ENCODE measurements at regions not wholly inside any gene's neighbourhood (a gene's known extent, or its start where the extent isn't known, plus 50 kb on each side); places are given as distances from the start of the nearest gene placed in this dataset.
"Not testable (repeated sequence)": the region's sequence is repeated elsewhere in the genome, so short reads cannot be mapped to it uniquely, and the experiment has no call there.

DNA sequence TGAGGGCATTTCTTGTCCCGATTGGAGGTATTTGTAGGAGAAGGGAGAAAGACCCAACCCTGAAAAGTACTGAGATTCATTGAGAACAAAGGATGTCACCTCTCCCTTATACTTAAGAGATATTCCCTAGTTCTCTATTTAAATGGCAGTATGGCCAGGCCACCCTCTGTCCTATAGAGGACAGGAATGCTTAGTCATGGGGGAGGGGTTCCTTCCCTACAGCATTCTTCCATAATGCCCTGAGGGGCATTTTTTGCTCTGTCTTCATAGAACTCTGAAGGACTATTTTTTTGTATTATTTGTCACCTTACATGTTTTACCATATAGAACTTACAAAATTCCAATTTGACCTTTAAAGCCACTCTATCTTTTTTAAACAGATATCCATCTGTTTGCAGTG, 176.3 kb downstream of the TMEM161B start:
- DNase-seq (ENCODE audit: low spot score), result no peak

DNA sequence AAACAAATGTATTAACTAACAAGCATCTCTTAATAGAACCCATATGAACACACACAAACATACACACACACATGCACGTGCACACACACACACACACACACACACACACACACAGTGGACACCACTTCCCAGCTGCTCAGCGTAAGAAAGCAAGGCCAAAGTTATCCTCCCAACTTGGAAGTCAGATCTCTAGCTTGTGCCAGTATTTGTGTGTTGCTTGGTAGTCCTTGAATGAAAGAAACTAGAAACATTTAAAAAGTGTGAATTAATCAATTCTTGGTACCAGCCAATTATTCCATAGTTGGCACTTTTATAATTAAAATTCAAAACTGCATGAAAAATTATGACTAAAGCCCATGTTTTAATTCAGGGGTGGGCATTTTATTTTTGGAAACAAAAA, 178.1 kb downstream of the TMEM161B start:
- DNase-seq (ENCODE audit: low spot score), result no peak

DNA sequence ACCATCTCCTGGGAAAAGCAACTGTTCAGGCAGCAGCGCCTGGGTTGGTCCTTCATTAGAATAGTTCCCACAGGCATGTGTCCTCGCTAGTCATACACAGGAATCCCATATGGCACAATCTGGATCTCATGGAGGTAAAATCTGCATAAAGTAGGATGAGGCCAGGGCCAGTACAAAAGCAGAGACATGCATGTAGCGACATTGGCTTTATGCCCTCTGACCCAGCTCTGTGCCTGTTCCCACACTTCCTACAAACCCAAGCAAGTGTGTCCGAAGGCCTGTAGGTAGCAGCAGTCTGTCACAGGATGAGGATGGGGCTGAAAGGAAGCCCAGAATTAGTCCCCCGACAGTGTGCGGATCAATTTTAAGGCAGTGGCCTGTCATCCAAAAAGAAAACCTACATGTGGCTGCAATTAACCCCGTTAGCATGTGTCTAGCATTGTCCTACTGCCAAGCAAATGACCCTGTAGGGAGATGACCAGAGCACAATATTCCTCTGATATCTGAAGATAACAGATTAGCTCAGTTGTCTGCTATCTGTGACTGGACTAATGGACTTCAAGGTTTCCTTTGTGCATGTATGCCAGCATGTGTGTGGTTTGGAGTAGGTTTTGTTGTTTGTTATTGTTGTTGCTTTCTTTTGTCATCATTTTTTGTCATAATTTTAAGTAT, 178.8 kb downstream of the TMEM161B start:
- DNase-seq (ENCODE audit: low spot score), result no peak

- DNase-seq (ENCODE audit: low spot score), result no peak
Observed at GRCh38 chr5:88085462-88085861, 183.2 kb downstream of the TMEM161B start.

GRCh38 chr5:88081877-88082276, 186.8 kb downstream of the TMEM161B start:
- no peak for DNase-seq (ENCODE audit: low spot score)

DNA sequence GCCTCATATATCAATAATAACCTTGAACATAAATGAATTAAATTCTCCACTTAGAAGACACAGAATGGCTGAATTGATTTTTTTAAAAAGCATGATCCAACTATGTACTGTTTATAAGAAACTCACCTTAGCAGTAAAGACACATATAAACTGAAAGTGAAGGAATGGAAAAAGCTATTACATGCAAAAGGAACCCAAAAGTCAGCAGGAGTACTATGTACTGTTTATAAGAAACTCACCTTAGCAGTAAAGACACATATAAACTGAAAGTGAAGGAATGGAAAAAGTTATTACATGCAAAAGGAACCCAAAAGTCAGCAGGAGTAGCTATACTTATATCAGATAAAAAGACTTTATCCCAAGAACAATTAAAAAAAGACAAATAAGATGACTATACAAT, 204.8 kb downstream of the TMEM161B start:
- no peak for DNase-seq (ENCODE audit: low spot score)

DNA sequence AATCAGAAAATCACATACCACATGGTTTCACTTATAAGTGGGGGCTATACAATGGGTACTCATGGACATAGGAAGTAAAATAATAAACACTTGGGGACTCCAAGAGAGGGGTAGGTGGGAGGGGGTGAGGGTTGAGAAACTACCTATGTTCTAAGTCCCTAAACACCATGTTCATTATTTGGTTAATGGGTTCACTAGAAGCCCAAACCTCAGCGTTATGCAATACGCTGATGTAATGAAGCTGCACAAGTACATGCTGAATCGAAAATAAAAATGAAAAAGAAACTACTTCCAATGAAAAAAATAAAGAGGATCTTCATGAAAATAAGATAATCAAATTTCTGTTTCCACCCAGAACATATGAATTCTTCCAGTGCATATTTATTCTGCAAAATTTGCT, 208.5 kb downstream of the TMEM161B start:
- DNase-seq (ENCODE audit: low spot score), result no peak

- no peak for DNase-seq (ENCODE audit: low spot score)
Observed at GRCh38 chr5:88058625-88059024, 210.0 kb downstream of the TMEM161B start.

- not testable (repeated sequence) for DNase-seq (ENCODE audit: low spot score)
Observed at GRCh38 chr5:88052468-88052867, 216.2 kb downstream of the TMEM161B start.

GRCh38 chr5:88051148-88051547, 217.5 kb downstream of the TMEM161B start:
- DNase-seq (ENCODE audit: low spot score), result no peak

GRCh38 chr5:88049737-88050136, 218.9 kb downstream of the TMEM161B start:
- DNase-seq (ENCODE audit: low spot score), result no peak

DNA sequence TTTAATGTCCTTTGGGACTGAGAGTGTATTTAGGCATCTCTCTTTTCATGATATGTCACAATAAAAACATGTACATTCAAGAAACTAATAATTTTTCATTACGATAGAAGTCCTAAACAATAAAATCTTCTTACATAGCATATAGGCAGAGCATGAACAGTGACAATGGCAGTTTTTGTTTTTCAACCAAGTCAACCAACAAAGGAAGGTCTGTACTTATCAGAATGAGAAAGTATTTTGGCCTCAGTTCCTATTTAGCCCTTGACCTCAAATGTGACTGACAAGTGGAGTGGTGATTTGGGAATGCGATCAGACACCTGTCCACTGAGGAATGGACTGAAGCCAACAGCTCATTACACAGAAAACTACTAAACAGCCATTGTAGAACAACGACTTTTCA, 219.5 kb downstream of the TMEM161B start:
- no peak for DNase-seq (ENCODE audit: low spot score)

DNA sequence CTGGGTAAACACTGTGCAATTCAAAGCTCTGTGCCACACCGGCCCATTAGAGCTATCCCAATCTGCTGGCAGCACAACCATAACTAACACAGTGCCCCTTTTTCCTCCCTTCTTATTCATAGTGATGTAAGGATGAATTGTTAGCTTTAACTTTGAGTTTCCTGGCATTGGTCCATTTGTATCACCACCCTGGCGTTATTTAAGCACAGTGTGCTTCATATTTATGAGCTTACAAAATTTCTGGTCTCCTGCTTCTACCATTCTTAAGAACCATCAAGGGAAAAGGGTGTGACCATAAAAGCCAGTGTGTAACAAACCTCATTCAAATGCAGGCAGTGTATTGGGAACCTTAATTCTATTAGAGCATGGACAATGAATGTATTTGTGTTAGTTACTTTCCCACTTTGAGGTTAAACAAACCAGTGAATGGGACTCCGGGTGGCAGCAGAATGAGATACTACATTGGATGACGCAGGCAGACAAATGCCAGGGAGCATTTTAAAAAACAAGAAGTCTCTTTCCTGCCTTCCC, 222.6 kb downstream of the TMEM161B start:
- no peak for DNase-seq (ENCODE audit: low spot score)

DNA sequence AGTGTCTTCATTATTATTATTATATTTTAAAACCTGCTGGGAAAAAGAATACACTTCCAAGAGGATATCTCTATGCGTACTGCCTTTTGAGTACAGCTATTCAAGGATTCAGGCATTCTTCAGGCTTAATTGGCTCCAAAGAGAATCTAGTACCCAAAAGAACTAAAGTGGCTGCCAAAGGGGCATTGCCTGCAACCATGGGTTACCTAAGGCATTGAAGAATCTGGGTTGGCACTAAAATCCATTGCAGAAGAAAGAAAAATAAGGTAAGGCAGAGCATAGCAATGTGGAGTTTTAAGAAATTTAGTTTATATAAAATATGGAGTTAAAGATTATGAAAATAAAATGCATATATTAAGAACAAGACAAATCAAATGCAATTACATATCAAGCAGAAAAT, 223.5 kb downstream of the TMEM161B start:
- DNase-seq (ENCODE audit: low spot score), result no peak

DNA sequence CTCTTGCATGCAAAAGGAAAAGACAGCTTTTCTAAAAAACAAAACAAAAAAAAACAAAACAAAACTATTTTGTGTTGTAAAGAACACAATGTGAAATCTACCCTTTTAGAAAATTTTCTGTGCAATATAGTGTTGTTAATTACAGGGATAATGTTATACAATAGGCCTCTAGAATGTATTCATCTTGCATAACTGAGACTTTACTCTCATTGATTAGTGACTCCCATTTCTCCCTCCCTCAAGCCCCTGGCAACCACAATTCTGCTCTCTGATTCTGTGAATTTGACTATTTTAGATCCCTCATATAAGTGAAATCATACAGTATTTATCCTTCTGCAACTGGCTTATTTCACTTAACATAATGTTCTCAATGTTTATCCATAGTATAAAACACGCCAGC, 234.1 kb downstream of the TMEM161B start:
- DNase-seq (ENCODE audit: low spot score), result no peak

DNA sequence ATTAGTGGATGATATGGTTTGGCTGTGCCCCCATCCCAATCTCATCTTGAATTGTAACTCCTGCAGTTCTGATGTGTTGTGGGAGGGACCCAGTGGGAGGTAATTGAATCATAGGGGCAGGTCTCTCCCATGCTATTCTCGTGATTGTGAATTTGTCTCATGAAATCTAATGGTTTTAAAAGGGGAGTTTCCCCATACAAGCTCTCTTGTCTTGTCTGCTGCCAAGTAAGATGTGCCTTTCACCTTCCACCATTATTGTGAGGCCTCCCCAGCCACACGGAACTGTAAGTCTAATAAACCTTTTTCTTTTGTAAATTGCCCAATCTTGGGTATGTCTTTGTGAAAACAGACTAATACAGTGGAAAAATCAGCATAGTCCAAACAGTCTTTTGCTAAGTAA, 235.5 kb downstream of the TMEM161B start:
- DNase-seq (ENCODE audit: low spot score), result no peak

DNA sequence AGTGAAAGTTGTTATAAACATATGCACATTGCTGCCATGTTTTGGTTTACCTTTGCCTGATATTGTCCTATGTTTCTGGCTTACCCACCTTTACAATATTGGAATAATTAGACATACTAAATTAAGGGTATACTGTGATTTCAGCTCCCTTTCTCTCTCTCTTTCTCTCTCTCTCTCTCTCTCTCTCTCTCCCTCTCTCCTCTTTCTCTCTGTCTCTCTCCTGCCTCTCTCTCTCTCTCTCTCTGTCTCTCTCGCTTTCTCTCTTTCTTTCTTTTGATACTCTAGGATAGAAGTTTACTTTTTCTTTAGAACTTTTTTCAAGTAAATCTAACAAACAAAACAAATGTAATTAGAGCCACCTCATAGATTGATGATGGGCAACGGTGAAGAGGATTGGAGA, 239.6 kb downstream of the TMEM161B start:
- no peak for DNase-seq (ENCODE audit: low spot score)

GRCh38 chr5:88021141-88021540, 247.5 kb downstream of the TMEM161B start:
- DNase-seq (ENCODE audit: low spot score), result no peak

DNA sequence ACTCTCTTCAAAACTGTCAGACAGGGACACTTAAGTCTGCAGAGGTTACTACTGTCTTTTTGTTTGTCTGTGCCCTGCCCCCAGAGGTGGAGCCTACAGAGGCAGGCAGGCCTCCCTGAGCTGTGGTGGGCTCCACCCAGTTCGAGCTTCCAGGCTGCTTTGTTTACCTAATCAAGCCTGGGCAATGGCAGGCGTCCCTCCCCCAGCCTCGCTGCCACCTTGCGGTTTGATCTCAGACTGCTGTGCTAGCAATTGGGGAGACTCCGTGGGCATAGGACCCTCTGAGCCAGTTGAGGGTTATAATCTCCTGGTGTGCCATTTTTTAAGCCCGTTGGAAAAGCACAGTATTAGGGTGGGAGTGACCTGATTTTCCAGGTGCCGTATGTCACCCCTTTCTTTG, 253.7 kb downstream of the TMEM161B start:
- DNase-seq (ENCODE audit: low spot score), result not testable (repeated sequence)

GRCh38 chr5:88000877-88001276, 267.8 kb downstream of the TMEM161B start:
- DNase-seq (ENCODE audit: low spot score), result no peak

DNA sequence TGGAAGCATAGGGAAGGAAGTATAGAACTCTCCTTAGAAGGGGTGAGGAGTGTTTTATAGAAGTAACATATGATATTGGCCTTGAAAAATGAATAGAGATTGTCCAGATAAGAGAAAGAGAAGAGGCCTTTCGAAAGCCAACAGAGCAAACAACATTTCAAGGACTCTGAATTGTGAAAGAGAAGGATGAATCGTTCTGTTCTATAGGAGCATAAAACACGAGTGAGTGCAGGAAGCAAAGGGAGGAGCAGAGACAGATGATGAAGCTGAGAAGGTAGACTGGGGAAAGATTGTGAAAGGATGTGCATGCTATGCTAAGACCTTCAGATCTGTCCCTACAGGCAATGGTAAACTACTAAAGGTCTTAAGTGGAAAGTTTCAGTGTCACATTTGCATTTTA, 271.0 kb downstream of the TMEM161B start:
- no peak for DNase-seq (ENCODE audit: low spot score)

DNA sequence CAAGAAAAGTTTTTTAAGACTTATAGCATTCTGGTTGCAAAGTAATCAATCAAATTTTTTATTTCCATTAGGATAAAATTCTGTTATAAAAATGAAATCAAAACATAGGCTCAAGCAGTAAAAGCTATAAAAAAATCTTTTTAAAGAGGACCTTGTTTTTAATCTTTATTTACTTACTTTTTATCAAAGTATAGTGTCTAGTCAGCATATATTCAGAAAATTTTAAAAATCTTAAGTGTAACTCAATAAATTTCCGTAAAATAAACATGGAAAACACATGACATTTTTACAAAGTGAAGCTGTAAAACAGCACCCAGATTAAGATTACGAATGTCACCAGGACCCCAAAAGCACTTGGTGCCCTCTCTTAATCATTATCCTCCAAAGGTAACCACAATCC, 302.4 kb downstream of the TMEM161B start:
- DNase-seq (ENCODE audit: low spot score), result no peak

GRCh38 chr5:87954121-87954520, 314.5 kb downstream of the TMEM161B start:
- no peak for DNase-seq (ENCODE audit: low spot score)

- DNase-seq (ENCODE audit: low spot score), result no peak
Observed at GRCh38 chr5:87951661-87952060, 317.0 kb downstream of the TMEM161B start.

Measured in AG08396 (cell line).